ENCODE measurements at regions not wholly inside any gene's neighbourhood (a gene's known extent, or its start where the extent isn't known, plus 50 kb on each side); places are given as distances from the start of the nearest gene placed in this dataset.

DNA sequence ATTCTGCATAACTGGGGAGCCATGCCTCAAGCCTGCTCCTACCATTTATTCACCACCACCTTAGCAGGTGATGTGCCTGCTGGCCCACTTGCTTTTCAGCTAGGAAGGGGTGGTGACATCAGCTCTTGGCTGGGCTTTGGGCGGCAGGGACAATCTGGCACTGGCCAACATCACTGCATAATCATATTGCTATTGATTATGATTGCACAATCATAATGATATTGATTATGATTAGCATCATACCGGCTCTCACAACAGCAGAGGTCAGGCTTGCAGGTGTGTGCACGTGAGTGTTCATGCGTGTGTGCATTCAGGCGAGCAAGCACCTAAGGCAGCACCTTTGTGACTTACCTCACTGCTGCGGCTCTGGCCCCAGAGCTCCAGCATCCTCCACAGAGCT lies 273.8 kb downstream of the AJAP1 start:
- Histone ChIP-seq H3K79me2 (ENCODE audit: insufficient read depth, low read length) (no peaks in the 10 kb centered on the region), H3K27me3 (ENCODE audit: insufficient read depth, low read length, poor library complexity) (no peaks in the 10 kb centered on the region), H3K4me2 (ENCODE audit: insufficient read depth, low read length) (no peak overlapping the region), H4K20me1 (ENCODE audit: insufficient read depth, low read length) (no peaks in the 10 kb centered on the region), H3K27ac (ENCODE audit: low read length) (no peak overlapping the region), H3K9me3 (ENCODE audit: insufficient read depth, low read length, severe bottlenecking) (no peaks in the 10 kb centered on the region), H3K4me3 (ENCODE audit: low read depth in 1 of 2, low read length in 2 of 2) (no peak overlapping the region), H3K4me1 (ENCODE audit: insufficient read depth, low read length) (no peaks in the 10 kb centered on the region), H3K9ac (ENCODE audit: low read depth, low read length) (no peak overlapping the region), H3K36me3 (ENCODE audit: insufficient read depth, low read length) (no peaks in the 10 kb centered on the region), H2AFZ (ENCODE audit: low read depth, low read length) (no peak overlapping the region)
- TF ChIP-seq, protein P1, sequence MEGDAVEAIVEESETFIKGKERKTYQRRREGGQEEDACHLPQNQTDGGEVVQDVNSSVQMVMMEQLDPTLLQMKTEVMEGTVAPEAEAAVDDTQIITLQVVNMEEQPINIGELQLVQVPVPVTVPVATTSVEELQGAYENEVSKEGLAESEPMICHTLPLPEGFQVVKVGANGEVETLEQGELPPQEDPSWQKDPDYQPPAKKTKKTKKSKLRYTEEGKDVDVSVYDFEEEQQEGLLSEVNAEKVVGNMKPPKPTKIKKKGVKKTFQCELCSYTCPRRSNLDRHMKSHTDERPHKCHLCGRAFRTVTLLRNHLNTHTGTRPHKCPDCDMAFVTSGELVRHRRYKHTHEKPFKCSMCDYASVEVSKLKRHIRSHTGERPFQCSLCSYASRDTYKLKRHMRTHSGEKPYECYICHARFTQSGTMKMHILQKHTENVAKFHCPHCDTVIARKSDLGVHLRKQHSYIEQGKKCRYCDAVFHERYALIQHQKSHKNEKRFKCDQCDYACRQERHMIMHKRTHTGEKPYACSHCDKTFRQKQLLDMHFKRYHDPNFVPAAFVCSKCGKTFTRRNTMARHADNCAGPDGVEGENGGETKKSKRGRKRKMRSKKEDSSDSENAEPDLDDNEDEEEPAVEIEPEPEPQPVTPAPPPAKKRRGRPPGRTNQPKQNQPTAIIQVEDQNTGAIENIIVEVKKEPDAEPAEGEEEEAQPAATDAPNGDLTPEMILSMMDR (IDR thresholded peaks at IDR 0.05; ENCODE audit: borderline replicate concordance, extremely low read depth, low read length, poor library complexity, severe bottlenecking), result no peak
- TF ChIP-seq EZH2 (IDR thresholded peaks at IDR 0.05; ENCODE audit: borderline replicate concordance, low read depth, low read length, severe bottlenecking), result no peak
- DNase-seq (no peak), ATAC-seq (ENCODE audit: insufficient read depth, low read depth) (no peak)

DNA sequence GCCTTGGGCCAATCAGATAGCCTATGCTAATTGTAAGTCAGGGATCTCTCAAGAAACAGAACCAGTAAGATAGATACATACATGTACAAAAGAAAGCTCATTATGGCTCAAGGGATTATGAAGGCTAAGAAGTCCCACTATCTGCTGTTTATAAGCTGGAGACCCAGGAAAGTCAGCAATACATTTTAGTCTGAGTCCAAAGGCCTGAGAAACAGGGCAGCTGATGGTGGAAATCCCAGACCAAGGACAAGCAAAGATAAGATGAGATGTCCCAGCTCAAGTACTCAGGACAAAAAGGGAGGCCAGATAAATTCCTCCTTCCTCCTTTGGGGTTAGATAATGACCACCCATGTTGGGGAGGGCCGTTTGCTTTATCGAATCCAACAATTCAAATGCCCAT lies 269.9 kb downstream of the AJAP1 start:
- peaks cover 1% of the 10 kb centered on the region for H3K9me3 ChIP-seq (ENCODE audit: insufficient read depth, low read length, severe bottlenecking)
- no peak for ATAC-seq (ENCODE audit: insufficient read depth, low read depth)
- no peak overlapping the region for H3K9ac ChIP-seq (ENCODE audit: low read depth, low read length)
- no peak overlapping the region for H3K4me3 ChIP-seq (ENCODE audit: low read depth in 1 of 2, low read length in 2 of 2)
- H3K27me3 ChIP-seq (ENCODE audit: insufficient read depth, low read length, poor library complexity), result no peaks in the 10 kb centered on the region
- no peak for DNase-seq
- no peak overlapping the region for H2AFZ ChIP-seq (ENCODE audit: low read depth, low read length)
- no peak overlapping the region for H3K4me2 ChIP-seq (ENCODE audit: insufficient read depth, low read length)
- no peak for TF ChIP-seq EZH2 (IDR thresholded peaks at IDR 0.05; ENCODE audit: borderline replicate concordance, low read depth, low read length, severe bottlenecking)
- TF ChIP-seq, protein P1 (IDR thresholded peaks at IDR 0.05; ENCODE audit: borderline replicate concordance, extremely low read depth, low read length, poor library complexity, severe bottlenecking), result no peak
- no peaks in the 10 kb centered on the region for H4K20me1 ChIP-seq (ENCODE audit: insufficient read depth, low read length)
- no peaks in the 10 kb centered on the region for H3K79me2 ChIP-seq (ENCODE audit: insufficient read depth, low read length)
- H3K36me3 ChIP-seq (ENCODE audit: insufficient read depth, low read length), result no peaks in the 10 kb centered on the region
- no peak overlapping the region for H3K27ac ChIP-seq (ENCODE audit: low read length)
- no peaks in the 10 kb centered on the region for H3K4me1 ChIP-seq (ENCODE audit: insufficient read depth, low read length)

DNA sequence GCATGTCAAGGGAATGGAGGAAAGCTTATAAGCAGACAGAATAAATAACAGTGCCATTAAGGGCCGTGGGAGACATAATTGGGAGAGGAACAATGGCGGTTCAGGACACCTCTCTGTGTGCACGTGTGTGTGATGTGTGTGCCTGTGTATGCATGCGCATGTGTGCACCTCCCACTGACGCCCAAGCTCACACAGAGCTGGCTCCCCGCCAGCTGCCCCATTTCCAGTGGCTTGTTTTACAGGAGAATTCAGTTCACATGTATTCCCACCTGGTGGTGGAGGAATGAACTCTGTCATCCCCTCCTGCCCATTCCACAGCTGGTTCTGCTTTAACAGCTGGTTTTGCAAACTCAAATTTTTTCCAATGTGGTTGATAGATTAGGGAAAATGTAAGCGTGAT lies 262.2 kb downstream of the AJAP1 start:
- no peak for ATAC-seq (ENCODE audit: insufficient read depth, low read depth)
- H3K4me2 ChIP-seq (ENCODE audit: insufficient read depth, low read length), result no peak overlapping the region
- H3K9ac ChIP-seq (ENCODE audit: low read depth, low read length), result no peak overlapping the region
- no peak overlapping the region for H3K4me3 ChIP-seq (ENCODE audit: low read depth in 1 of 2, low read length in 2 of 2)
- DNase-seq, result no peak
- no peak overlapping the region for H3K27ac ChIP-seq (ENCODE audit: low read length)
- no peaks in the 10 kb centered on the region for H4K20me1 ChIP-seq (ENCODE audit: insufficient read depth, low read length)
- TF ChIP-seq EZH2 (IDR thresholded peaks at IDR 0.05; ENCODE audit: borderline replicate concordance, low read depth, low read length, severe bottlenecking), result no peak
- TF ChIP-seq, protein P1 (IDR thresholded peaks at IDR 0.05; ENCODE audit: borderline replicate concordance, extremely low read depth, low read length, poor library complexity, severe bottlenecking), result no peak
- H3K36me3 ChIP-seq (ENCODE audit: insufficient read depth, low read length), result no peaks in the 10 kb centered on the region
- no peaks in the 10 kb centered on the region for H3K79me2 ChIP-seq (ENCODE audit: insufficient read depth, low read length)
- peaks cover 1% of the 10 kb centered on the region for H3K9me3 ChIP-seq (ENCODE audit: insufficient read depth, low read length, severe bottlenecking)
- no peak overlapping the region for H2AFZ ChIP-seq (ENCODE audit: low read depth, low read length)
- H3K4me1 ChIP-seq (ENCODE audit: insufficient read depth, low read length), result no peaks in the 10 kb centered on the region
- no peaks in the 10 kb centered on the region for H3K27me3 ChIP-seq (ENCODE audit: insufficient read depth, low read length, poor library complexity)

DNA sequence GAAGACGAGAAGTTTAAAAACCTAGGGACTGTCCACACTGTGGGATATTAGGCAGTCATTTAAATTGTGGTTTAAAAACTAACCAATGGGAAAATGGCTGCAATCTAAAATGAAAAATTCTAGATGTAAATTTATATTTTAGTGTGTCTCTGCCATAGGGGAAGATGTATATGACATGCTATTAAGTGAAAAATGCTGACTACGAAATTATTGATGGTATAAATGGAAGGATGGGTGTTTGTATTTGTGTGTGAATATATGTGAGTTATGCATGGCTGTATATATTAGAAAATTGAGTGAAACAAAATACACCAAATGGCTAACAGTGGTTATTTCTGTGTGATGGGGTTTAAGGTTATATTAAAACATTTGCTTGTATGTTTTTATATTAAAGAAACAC lies 260.7 kb downstream of the AJAP1 start:
- no peak for ATAC-seq (ENCODE audit: insufficient read depth, low read depth)
- no peaks in the 10 kb centered on the region for H3K27me3 ChIP-seq (ENCODE audit: insufficient read depth, low read length, poor library complexity)
- H3K27ac ChIP-seq (ENCODE audit: low read length), result no peak overlapping the region
- H3K36me3 ChIP-seq (ENCODE audit: insufficient read depth, low read length), result no peaks in the 10 kb centered on the region
- H3K9me3 ChIP-seq (ENCODE audit: insufficient read depth, low read length, severe bottlenecking), result no peaks in the 10 kb centered on the region
- H4K20me1 ChIP-seq (ENCODE audit: insufficient read depth, low read length), result no peaks in the 10 kb centered on the region
- H3K4me3 ChIP-seq (ENCODE audit: low read depth in 1 of 2, low read length in 2 of 2), result no peak overlapping the region
- TF ChIP-seq, protein P1 (IDR thresholded peaks at IDR 0.05; ENCODE audit: borderline replicate concordance, extremely low read depth, low read length, poor library complexity, severe bottlenecking), result no peak
- TF ChIP-seq EZH2 (IDR thresholded peaks at IDR 0.05; ENCODE audit: borderline replicate concordance, low read depth, low read length, severe bottlenecking), result no peak
- H3K79me2 ChIP-seq (ENCODE audit: insufficient read depth, low read length), result no peaks in the 10 kb centered on the region
- H3K4me2 ChIP-seq (ENCODE audit: insufficient read depth, low read length), result no peak overlapping the region
- H2AFZ ChIP-seq (ENCODE audit: low read depth, low read length), result no peak overlapping the region
- DNase-seq, result no peak
- no peaks in the 10 kb centered on the region for H3K4me1 ChIP-seq (ENCODE audit: insufficient read depth, low read length)
- H3K9ac ChIP-seq (ENCODE audit: low read depth, low read length), result no peak overlapping the region
